ENCODE measurements at regions not wholly inside any gene's neighbourhood (a gene's known extent, or its start where the extent isn't known, plus 50 kb on each side); places are given as distances from the start of the nearest gene placed in this dataset.
"Not testable (repeated sequence)": the region's sequence is repeated elsewhere in the genome, so short reads cannot be mapped to it uniquely, and the experiment has no call there.

DNA sequence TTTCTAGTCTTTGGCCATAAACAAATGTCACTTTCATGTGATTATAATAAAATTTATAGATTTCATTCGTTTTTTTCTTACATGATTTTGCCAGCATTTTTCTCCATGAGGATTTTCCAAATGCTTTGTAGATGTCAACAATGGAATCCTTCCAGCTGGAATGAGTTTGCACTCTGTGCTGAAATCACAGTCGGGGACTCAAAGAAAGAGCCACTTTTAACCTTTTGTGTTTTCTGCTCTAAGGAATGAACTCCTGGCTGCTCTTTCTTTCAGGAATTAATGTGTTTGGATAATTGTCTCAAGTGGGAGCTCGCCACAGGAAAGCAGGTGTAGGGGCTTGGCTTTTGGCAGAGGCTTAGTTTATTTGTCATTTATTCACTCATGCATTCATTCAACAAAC is 372.3 kb upstream of the SALL1 start:
- no peak for DNase-seq

DNA sequence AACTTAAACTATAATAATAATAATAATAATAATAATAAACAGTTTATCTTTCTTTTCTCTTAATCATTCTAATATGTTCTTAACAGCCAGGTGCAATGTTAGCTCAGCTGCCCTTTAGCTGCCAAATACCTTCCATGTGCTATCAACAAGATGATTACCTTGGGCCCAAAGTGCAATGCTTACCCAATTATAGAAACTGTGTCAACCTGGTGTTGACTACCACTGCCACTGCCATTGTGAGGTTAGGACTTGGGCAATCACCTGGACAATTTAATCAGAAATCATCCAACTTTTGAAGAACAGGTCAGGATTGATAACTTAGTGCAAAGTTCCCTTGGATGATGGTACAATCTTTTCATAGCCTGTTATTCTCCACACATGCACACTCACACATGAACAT is 371.8 kb upstream of the SALL1 start:
- no peak for DNase-seq

- DNase-seq, result not testable (repeated sequence)
These were observed 365.9 kb upstream of the SALL1 start for GRCh38 chr16:51516960-51517359.

DNA sequence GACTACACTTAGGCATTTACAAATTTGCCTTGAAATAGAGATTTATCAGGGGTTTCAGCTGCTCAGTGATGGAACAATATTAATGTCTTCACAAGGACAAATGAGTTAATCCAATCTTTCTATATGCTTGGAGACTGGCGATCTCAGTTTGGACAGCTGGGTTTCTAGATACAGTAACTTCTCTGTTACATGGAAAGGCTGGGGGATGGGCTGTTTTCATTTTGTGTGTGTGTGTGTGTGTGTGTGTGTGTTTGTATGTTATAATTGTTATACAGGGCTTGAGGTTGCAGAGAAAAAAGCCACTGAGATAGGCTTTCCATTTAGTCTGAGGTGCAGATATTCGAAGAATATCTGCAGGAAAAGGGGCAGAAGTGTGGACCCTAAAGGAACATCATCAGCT is 359.3 kb upstream of the SALL1 start:
- DNase-seq, result no peak

DNA sequence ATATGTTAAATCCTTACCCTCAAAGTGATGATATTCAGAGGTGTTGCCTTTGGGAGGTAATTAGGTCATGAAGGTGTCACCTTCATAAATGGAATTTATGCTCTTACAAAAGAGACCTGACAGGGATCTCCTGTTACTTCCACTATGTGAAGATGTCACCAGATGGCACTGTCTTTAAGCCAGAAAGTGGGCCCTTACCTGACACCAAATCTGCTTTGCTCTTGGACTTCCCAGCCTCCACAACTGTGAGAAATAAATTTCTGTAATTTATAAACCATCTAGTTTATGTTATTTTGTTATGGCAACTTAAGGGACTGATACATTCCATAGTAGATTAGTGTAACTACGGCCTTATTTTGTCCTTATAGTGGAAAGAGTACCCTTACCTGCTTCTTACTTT is 358.3 kb upstream of the SALL1 start:
- DNase-seq, result no peak

- DNase-seq, result no peak
These were observed 357.6 kb upstream of the SALL1 start for GRCh38 chr16:51508490-51509212.

GRCh38 chr16:51507286-51507685 is 356.2 kb upstream of the SALL1 start:
- no peak for DNase-seq

- DNase-seq, result no peak
These were observed 349.2 kb upstream of the SALL1 start for GRCh38 chr16:51500306-51500705.

- DNase-seq, result no peak
These were observed 346.6 kb upstream of the SALL1 start for GRCh38 chr16:51497541-51498211.

DNA sequence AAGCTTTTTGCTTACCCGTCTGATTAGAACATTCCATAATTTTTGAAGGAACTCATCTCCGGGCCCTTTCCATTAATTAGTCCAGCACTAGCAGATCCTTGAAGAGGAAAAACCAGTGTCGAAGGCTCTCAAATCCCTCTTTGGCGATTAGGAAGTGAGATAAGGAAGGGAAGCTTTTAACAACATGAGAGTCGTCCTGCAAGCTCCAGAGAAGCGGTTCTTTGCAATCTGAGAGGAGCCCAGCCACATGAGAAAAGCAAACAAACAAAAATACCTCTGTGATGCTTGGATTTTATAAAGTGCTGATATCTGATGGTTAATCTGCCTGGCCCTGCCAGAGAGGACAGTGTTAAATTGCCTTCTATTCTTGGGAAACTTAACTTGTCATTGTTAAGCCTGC is 339.8 kb upstream of the SALL1 start:
- DNase-seq, result no peak

DNA sequence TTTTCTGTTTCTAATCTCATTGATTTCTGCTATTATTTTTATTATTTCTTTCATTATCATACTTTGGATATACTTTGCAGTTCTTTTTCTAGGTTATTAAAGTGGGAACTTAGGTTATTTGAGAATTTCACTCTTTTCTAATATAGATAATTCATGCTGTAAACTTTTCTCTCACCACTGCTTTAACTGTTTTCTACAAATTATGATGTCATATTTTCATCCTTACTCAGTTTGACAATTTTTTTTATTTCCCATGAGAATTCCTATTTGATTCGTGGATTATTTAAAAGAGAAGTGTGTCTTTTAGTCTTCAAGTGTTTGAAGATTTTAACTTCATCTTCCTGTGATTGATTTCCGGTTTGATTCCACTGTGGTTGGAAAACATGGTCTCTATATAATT is 336.8 kb upstream of the SALL1 start:
- DNase-seq, result no peak

GRCh38 chr16:51474414-51475091 is 323.5 kb upstream of the SALL1 start:
- DNase-seq, result no peak

DNA sequence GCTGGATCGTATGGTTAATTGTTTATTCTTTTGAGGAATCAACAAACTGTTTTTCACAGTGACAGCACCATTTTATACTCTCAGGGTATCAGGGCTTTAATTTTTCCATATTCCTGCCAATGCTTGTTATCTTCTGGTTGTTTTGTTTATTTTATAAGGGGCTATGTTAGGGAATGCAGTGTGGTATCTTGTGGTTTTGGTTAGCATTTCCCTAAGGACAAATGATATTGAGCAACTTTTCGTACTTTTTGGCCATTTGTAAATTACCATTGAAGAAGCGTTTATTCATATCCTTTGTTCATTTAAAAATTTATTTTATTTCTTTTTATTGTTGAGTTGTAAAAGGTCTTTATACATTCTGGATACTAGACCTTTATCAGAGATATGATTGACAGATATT is 322.0 kb upstream of the SALL1 start:
- DNase-seq, result no peak

- no peak for DNase-seq
These were observed 319.4 kb upstream of the SALL1 start for GRCh38 chr16:51470492-51470891.

DNA sequence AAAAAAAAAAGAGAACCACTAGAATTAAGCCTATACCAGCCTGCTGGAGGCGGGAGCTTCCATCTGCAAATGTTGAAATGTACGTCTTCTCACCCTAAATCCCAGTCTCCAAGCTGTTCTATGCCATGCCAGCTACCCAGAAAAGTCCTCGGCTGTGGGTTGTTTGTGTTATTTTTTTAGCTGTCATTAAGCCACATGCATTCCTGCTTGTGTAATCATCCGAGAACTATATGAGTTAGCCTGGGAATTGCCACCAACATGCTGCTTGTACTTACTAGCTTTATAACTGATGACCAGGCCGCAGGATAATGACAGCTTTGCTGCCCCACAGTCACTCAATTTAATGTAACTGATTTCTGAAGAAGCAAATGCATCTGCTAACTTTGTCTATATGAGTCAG is 313.9 kb upstream of the SALL1 start:
- no peak for DNase-seq

DNA sequence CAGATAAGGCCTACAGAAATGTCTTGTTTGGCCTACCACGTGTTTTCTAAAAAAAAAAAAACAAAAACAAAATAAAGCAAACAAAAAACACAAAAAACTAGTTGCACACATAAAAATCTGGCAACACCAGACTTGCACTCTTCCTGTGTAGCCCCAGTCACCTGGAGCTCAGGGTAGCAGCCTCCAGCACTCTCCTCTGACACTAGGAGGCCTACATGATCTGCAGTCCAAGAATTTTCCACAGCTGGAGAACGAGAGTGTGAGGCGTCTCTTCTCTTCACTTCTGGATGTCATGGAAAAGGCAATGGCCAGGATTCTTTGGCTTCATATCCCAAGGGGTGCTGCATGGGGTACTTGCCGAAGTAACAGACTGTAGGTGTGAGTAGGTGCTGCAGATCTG is 310.2 kb upstream of the SALL1 start:
- no peak for DNase-seq

- no peak for DNase-seq
These were observed 307.5 kb upstream of the SALL1 start for GRCh38 chr16:51458356-51459140.

- no peak for DNase-seq
These were observed 306.7 kb upstream of the SALL1 start for GRCh38 chr16:51457775-51458174.

DNA sequence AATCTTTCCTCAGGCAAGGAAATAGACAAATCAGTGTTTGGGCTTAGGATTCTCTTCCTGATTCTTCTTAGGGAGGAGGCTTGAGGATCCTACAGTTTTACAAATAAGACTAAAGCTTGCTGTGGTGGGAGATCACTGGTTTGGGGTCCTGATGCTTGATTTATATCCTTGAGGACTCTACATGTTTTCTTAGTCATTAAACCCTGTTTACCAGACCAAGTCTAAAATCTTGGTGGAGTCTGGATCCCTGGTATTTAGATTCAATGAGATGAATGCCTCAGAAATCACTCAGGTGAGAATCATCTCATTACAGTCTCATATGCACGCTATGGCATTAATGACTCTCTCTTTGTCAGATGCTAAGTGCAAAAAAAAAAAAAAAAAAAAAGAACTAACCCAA is 304.3 kb upstream of the SALL1 start:
- no peak for DNase-seq

DNA sequence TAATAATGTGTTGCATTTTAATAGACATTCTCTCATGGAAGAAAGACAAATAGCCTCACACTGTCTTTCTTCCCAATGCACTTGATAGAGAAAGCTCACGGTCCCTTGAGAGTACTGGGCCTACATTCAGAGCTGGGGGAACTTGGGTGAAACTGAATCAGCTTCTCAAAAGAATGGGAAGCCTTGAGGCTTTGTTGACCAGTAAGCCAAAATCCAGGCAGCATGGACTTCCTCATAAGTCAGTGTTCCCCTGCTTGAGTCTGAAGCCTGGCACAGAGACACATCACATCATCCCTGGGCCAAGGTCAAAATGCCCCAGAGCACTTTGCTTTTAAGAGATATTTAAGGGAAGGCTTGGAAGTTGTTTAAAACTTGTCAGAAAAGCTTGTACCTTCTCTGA is 302.2 kb upstream of the SALL1 start:
- DNase-seq, result no peak

GRCh38 chr16:51450909-51451308 is 299.8 kb upstream of the SALL1 start:
- no peak for DNase-seq

GRCh38 chr16:51450376-51450775 is 299.3 kb upstream of the SALL1 start:
- no peak for DNase-seq

GRCh38 chr16:51449441-51449840 is 298.4 kb upstream of the SALL1 start:
- no peak for DNase-seq

- no peak for DNase-seq
These were observed 294.2 kb upstream of the SALL1 start for GRCh38 chr16:51445250-51445649.

Measured in NCI-H2029 (cell line).